ENCODE measurements at regions not wholly inside any gene's neighbourhood (a gene's known extent, or its start where the extent isn't known, plus 50 kb on each side); places are given as distances from the start of the nearest gene placed in this dataset.

DNA sequence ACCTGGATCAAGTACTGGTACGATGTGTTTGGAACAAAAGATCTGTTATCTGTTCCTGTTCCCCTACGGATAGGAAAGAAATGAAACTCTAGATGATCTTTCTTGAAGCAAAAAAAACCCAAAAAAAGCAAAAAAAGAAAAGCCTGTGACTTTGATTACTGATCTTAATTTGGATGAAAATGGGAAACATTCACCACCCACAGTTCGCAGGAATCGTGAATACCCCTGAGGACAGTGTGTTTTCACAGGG, 138.7 kb upstream of the LMNTD1 start:
- FAIRE-seq: no peak
- DNase-seq (ENCODE audit: insufficient read length, low spot score): no peak
- TF ChIP-seq, protein P1, sequence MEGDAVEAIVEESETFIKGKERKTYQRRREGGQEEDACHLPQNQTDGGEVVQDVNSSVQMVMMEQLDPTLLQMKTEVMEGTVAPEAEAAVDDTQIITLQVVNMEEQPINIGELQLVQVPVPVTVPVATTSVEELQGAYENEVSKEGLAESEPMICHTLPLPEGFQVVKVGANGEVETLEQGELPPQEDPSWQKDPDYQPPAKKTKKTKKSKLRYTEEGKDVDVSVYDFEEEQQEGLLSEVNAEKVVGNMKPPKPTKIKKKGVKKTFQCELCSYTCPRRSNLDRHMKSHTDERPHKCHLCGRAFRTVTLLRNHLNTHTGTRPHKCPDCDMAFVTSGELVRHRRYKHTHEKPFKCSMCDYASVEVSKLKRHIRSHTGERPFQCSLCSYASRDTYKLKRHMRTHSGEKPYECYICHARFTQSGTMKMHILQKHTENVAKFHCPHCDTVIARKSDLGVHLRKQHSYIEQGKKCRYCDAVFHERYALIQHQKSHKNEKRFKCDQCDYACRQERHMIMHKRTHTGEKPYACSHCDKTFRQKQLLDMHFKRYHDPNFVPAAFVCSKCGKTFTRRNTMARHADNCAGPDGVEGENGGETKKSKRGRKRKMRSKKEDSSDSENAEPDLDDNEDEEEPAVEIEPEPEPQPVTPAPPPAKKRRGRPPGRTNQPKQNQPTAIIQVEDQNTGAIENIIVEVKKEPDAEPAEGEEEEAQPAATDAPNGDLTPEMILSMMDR (IDR thresholded peaks at IDR 0.05; ENCODE audit: insufficient read depth, missing control alignments): no peak

DNA sequence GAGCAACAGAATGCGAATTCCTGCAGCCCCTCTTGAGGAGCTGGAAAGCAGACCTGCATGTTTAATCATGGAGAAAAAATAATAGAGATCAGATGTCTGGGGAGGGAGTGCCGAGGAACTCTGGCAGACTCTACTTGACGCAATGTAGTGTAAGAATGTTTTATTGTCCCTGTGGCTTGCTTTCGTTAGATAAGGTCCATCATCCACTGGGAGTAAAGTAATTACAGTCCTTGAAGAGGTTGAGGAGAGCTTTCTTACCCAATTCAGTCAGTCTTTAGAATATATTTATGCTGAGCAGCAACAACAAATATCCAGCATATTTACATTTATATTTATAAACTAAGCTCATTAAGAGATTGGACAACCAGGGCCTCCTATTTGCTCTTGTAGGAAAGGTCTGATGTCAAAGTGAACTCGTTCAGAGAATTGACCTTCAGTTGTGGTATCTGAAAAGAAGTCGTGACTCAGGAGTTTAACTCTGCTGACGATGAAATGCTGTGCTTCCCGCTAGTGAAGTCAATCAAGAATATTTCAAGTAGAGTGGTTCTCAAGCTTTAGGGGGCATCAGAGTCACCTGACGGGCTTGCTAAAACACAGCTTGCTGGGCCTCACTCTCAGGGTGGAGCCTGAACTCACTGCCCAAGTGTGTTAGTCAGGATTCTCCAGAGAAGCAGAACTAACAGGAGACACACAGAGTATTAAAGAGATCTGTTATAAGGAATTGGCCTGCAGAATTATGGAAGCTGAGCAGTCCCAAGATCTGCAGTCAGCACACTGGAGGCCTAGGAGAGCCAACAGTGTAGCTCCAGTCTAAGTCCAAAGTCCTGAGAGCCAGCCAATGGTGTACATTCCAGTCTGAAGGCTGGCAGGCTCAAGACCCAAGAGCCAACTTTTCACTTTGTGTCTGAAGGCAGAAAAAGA, 139.3 kb upstream of the LMNTD1 start:
- DNase-seq (ENCODE audit: insufficient read length, low spot score) (no peak), FAIRE-seq (no peak)
- TF ChIP-seq, protein P1 (IDR thresholded peaks at IDR 0.05; ENCODE audit: insufficient read depth, missing control alignments): no peak

DNA sequence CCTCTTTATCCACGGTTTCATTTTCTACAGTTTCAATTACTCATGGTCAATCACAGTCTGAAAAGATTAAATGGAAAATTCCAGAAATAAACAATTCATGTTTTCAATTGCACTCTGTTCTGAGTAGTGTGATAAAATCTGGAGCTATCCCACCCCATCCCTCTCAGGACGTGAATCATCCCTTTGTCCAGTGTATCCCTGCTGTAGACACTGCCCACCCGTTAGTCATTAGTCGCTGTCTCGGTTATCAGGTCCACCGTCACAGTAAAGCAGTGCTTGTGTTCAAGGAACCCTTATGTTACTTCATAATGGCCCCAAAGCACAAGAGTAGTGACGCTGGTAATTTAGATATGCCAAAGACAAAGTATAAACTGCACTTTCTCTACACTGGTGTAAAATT, 141.0 kb upstream of the LMNTD1 start:
- FAIRE-seq: no peak
- DNase-seq (ENCODE audit: insufficient read length, low spot score): no peak
- TF ChIP-seq, protein P1 (IDR thresholded peaks at IDR 0.05; ENCODE audit: insufficient read depth, missing control alignments): no peak

DNA sequence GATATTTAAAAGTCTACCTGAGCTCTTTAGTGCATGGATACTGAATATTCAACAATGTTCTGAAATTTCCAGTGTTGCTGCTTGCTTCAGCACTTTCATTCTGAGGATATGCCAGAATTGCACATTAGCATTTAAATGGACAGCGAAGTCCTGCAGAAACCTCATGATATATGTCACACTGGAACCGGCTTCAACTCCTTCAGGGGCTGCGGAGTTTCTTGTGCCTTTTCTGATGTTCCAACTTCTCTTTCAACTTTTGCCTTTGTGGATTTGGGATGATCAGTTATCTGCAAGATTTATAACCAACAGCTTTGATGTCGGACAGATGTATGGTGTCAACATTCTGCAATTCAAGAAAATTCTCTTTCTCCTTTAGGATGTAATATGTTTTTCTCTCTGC, 142.5 kb upstream of the LMNTD1 start:
- FAIRE-seq (no peak), DNase-seq (ENCODE audit: insufficient read length, low spot score) (no peak)
- TF ChIP-seq, protein P1 (IDR thresholded peaks at IDR 0.05; ENCODE audit: insufficient read depth, missing control alignments): no peak

DNA sequence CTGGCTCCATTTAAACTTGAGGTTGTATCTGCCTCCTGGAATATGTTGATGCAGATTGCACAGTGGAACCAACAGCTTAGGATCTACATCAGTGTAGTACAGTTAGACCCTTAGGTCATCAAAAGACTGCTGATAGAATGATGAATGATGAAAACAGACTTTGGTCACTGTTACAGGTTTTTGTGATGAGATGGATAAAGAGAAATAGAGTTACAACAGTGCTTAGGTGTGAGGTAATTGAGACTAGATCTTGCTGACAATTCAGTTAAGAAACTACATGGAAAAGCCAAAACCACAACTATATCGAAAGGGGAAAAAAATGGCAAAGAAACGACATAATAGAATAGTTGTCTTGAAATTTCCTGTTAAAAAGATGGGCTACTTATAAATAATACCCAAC, 145.7 kb upstream of the LMNTD1 start:
- peak; percentile 79 for FAIRE-seq
- TF ChIP-seq, protein P1 (IDR thresholded peaks at IDR 0.05; ENCODE audit: insufficient read depth, missing control alignments): no peak
- no peak for DNase-seq (ENCODE audit: insufficient read length, low spot score)

DNA sequence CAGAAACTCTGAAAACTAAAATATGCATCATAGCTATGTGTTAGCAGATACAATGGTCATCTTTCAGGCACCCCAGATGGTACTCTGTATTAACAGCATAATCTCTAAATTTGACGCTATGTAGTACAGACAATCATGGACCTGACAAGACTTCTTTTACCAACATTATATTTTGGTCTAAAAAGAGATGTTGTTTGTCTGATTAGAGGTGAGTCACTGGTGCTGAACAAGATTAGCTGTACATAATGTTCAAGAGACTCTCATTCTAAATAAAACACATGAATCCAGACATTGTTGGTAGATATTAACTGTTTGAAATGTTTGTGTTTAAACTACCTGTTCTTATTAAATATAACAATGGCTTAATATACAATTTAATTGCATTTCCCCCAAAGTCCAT, 146.4 kb upstream of the LMNTD1 start:
- DNase-seq (ENCODE audit: insufficient read length, low spot score) (no peak), FAIRE-seq (peak; percentile 53)
- TF ChIP-seq, protein P1 (IDR thresholded peaks at IDR 0.05; ENCODE audit: insufficient read depth, missing control alignments): no peak

DNA sequence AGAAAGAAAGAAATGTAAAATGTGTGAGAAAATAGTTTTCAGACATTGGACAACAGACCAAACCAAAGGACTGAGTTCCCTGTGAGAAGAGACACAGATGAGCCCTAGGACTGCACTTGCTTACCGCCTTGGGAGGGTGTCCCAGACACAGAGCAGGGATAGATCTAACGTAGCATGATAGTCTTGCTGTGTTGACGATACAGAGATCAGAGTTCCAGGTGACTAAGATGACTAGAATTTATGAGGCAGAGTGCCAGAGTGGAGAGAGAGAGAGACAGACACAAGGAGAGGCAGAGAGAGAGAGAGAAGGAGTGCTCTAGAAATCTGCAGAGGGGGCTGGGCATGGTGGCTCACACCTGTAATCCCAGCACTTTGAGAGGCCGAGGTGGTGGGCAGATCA, 148.2 kb upstream of the LMNTD1 start:
- no peak for FAIRE-seq
- no peak for DNase-seq (ENCODE audit: insufficient read length, low spot score)
- TF ChIP-seq, protein P1 (IDR thresholded peaks at IDR 0.05; ENCODE audit: insufficient read depth, missing control alignments): no peak
